GM19455 (cell line): ENCODE measurements at regions not wholly inside any gene's neighbourhood (a gene's known extent, or its start where the extent isn't known, plus 50 kb on each side); places are given as distances from the start of the nearest gene placed in this dataset.

Experiments
- ATAC-seq: cut with Tn5 transposase; IDR thresholded peaks from one replicate; pipeline ENCODE4 v1.9.1; 2021; ENCODE audit not compliant: unreplicated experiment

DNA sequence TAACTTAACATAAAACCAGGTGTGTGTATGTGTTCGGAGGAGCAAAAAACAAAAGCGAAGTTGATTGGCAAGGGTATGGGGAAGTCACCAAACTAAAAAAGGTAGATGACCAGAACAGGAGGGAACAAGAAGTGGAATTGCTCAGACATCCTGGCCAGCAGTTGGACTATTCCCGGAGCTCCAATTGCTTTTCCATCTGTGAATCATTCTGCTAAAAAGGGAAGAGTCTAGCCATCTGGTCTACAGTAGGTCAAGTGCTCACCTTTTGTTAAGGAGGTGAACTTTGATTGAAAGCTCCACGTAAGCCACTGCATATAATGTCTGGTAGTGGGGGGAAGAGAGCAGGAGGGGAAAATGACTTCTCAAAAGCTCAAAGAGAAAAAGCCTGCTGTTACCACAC, 50.0 kb upstream of the BET1 start:
- no peak for ATAC-seq

DNA sequence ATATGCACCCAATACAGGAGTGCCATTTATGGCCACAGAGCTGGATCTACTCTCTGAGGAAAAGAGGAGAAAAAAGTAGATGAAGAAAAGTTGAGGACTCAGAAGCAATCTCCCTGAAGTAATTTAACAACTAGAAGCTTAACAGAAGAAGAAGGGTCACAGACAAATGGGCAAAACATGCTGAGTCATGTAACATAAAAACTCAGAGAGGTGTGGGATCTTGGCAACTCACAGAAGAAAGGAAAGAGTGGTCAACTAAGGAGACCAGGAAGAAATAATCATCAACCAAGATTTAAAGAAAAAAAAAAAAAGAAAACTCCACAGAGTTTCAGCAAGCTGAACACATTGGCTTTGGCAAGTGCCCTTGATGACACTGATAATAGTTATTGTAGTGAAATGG, 51.8 kb upstream of the BET1 start:
- ATAC-seq, result no peak

DNA sequence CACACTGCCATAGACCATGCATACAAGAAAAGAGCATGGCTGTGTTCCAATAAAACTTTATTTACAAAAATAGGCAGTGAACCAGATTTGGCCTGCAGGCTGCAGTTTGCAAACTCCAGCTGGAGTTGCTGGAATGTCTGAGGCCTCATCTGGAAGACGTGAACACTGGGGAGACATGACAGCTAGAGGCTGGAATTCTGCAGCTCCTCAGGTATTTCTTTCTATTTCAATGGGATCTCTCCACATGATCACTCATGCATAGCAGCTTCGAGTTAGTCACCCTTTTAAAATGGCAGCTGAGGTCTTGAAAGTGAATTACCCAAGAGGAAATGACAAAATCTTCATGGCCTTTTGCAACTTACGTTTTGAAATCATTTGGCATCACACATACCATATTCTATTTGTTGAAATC, 52.6 kb upstream of the BET1 start:
- no peak for ATAC-seq

DNA sequence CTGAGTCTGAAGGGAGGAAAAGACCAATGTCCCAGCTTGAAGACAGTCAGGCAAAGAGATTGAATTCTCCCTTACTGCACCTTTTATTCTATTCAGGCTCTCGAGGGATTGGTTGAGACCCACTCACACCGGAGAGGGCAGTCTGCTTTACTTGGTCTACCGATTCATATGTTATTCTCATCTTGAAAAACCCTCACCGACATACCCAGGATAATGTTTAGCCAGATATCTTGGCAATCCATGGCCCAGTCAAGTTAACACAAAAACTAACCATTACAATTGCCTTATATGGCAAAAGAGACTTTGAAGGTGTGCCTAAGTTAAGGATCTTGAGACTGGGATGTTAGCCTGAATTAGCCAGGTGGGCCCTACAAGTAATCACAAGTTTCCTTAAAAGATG, 53.8 kb upstream of the BET1 start:
- no peak for ATAC-seq

DNA sequence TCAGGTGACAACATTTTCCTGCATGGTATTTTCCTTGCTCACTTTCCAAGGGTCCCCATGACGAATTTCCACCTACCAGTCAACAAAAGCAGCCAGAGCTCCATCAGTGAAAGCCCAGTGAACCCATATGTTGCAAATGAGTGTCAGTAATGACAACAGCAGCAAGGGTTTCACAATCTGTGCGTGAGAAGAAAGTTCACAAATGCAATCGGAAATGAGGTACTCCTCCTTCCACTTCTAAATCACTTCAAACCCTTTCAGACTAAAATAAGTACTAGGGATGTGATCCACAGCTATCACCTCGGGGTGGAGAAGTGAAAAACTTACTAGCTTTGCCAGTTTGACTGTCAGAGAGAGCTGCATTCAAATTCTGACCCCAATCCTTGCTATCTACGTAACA, 55.6 kb upstream of the BET1 start:
- no peak for ATAC-seq

DNA sequence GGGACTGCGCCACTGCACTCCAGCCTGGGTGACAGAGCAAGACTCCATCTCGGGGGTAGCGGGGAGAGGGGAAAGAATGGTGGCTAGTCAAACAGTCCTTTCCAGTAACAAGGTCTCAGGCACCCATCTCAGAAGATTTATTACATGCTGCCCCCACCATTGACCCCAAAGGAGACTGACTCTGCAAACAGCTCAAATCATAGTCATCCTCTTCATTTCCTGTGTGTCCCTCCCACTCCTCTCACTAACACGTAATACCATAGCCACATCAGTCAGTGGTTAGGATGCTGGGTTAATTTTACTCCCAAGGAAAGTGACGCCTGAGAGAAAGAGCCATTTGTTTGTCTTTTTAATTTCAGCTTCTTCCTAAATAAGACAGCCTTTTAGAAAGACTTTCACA, 56.6 kb upstream of the BET1 start:
- ATAC-seq, result no peak

DNA sequence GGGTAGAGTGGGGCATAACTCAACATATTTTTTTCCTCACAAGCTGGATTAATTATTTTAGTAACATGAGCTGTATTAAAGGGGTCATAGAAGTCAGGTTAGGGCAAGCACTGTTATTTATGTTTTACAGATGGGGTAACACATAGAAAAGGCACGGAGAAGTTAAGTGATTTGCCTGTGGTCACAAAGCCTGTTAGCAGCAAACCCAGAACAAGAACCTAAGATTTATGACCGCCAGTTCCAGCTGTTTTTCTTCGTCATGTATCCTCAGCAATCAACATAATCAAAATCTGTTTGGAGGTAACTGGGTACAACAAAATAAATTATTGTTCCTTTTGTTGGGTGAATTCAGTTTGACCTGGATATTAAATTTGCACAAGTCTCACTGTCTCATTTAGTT, 57.2 kb upstream of the BET1 start:
- no peak for ATAC-seq

DNA sequence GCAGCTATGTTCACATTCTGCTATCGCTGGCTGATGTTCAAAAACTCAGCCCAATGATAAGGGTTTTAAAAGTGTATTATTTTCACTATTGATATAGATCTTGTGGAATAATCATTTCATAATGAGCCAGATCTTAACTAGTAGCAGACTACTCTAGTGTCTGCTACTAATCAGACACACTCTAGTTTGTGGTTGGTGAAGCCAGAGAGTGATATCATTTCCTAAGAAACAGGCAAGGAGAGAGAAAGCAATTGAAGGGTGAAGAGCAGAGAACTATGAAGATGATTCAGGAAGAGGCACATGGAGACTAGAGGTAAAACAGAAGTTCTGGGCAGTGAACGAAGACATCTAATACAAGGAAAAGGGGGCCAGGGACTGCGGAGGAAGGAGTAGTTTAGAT, 58.2 kb upstream of the BET1 start:
- no peak for ATAC-seq

DNA sequence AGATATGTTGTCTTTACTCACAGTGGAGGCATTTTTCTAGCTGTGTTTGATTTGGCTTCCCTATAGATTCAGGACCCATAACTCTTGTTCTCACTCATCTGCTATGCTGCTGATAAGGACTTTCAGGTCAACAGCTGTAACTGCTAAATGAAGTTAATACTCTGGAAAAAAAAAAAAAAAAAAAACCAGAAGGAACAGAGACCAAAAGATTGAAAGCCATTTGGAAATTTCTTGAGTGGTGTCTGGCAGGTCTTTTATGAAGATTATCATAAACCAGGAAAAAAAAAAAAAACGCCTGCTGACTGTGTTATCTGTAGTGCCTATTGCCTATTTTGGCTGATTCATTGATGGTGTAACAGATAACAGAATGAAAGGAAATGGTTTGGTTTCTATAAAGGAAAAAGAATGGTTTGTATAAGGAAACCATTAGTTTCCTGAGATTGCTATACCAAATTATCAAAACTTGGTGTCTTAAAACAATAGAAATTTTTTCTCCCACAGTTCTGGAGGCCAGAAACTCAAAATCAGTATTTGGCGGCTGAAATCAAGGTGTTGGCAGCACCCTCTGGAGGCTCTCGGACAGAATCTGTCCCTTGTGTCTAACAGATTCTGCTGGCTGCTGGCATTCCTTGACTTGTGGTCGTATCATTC, 60.5 kb upstream of the BET1 start:
- no peak for ATAC-seq

DNA sequence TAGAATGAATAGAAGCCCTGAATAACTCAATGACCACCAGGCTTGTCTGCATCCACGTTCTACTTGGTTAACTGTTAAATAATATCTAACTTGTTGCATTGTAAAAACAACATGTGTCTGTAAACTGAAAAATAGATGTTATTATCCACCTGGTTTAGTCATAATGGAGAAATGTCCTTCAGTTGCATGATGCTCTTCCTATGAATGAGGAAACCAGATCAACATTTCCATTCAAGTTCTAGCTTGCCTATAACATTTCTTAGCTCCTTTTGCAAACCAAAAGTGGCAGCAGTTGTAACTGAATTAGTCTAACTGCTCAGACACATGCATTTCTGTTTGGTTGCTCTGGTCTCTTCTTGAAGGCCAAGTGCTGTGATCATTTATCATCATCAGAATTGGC, 62.9 kb upstream of the BET1 start:
- ATAC-seq, result no peak

DNA sequence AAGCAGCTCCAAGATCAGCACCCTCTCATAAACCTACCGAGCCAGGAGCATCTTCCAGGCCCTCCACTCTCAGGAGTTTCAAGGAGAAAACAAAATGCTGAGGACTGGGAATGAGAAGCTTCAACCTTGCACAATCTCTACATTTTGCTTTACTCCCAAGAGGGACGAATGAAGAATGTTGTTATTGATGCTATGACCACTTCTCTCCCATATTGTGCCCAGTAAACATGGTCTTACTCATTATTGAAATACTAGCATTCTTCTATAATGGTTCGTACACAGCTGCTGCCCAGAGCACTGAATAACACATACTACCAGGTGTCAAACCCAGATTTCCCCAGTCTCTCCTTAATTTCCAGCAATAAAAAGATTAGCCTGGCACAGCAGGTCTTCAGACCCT, 63.4 kb upstream of the BET1 start:
- ATAC-seq, result no peak

DNA sequence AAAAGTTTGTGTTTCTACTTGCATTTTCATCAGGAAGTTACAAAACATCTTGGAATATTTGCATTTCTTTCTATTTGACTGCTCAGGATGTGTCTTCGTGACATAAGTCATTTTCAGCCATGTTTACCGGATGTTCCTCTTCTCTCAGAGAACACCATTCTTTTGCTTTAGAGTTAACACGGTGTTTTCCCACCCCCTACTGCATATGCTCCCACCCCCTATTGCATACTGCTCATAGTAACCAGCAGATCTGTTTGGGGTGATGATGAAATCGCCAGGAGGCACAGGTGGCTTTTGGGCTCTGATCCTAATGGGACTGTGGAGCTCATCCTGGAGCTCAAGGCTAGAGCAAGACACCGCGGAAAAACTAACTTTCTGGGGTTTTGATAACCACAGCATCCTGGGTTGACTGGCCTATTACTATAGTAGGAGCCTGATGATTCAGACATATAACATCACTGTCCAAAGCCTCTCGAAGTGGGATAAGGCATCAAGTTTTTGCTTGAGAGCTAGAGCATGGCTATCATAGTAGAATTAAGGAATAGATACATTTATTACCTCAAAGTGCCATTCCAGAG, 65.1 kb upstream of the BET1 start:
- no peak for ATAC-seq

DNA sequence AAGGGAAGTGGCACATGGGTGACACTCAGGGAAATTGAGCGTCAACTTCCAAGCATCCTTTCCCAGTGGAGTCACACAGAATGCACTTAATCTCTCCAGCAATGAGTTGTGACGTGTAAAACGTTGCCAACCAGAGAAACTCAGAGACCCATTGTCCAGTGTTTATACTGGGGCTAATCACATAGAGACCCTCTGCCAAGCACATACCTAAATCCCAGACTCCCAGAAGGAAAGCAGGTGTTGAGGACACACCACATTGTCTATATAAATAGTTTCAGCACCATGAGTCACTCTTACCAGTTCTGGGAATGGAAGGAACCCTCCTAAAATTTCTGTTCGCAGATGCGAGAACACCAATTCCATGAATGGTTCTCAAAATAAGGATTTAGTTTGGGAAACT, 76.4 kb upstream of the BET1 start:
- no peak for ATAC-seq

DNA sequence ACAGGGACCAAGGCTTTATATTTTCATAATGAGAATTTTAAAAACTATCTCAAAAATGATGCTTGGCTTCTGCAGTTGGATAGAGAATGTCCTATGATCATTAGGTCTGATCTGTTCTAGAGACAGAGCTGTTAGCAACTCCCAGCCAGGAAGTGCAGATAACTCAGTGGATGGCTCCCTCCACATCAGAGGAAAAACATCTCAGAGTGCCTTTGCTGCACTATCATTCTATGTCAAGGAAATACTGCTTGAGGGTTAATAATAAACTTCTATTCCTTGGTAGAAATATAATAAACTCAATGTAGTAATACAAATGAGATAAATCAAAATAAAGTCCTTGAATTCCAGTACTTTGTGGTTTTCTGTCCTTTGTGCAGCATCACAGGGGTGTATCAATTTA, 78.0 kb upstream of the BET1 start:
- ATAC-seq, result no peak

DNA sequence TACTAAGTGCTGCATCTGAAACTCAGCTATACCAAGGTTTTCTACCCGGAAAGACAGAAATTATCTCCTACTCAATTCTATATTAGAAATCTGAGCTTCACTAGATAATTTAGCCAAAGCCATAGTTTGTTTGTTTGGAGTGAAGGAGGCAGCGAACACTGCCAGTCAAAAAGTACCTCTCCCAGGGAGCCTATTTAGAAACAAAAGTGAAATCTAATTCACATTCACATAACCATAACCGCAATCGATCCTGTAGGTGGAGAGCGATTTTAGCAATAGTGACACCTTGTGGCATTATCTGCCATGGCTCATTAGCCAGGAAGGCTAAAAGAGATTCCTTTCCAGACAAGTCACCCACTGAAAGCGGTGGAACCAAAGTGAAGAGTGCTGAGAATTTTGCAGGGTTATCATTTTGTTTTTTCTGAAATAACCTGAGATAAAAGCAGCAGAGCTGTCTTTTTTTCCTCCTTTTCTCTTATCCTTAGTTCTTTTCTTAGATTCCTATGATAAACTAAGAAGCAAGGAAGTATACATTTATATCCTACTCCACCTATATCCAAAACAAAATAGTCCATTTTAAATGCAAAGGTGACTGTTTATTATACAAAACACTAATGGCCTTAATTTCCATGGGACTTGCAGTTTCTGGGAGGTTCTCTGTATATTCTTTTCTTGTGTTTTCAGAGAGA, 83.7 kb upstream of the BET1 start:
- ATAC-seq, result peak; percentile 97

DNA sequence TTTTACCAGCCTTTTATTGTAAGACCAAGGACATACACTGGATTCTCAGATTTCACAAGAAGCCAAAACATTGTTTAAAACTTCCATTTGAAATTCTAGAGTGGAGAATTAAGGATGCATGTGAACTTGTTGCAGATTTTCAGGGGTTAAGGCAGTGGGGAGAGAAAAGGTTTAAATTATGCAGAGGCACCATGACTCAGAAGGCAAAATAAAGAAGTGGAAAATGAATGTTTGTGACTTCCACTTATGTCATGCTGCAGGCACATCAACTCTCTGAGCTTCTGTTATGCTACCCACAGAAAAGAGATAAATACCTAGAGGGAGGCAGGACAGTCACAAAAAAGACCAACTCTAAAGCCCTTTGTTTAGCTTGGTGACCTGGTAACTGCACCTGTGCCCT, 84.4 kb upstream of the BET1 start:
- ATAC-seq, result no peak

DNA sequence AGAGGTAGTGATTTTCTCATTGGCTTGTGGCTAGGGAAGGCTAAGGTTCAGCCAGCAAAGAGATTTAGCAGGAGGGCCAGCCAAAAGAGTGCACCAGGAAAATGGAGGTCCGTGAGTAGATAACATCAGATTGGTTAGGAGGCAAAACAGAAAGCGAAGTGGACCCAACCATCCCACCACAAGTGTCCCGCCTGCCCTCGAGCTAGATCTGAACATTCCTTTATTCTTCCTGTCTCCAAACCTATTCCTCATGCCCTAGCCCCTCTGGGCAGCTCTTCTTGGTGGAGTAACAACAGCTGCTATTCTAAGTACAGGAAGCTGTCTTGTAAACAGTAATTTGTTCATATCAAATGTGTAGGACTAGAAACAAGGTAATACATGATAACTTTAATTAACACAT, 85.7 kb upstream of the BET1 start:
- no peak for ATAC-seq

DNA sequence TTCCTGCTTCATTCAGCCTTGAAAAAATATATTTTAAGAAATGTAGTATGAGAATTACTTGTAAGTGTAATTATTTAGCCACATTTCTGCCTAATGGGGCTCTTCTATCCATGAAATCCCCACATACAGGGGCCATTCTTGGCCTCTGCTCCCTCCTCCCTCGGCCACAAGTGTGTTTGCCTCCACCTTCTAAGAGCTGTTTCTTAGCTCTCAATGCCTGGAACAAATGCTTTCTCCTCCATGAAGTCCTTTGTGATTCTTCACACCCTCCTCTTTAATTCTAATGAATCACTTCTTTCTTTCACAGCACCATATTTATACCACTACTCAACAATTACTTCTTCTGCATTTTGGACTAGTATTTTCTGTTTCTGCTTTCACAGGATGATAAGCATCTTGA, 88.8 kb upstream of the BET1 start:
- no peak for ATAC-seq

DNA sequence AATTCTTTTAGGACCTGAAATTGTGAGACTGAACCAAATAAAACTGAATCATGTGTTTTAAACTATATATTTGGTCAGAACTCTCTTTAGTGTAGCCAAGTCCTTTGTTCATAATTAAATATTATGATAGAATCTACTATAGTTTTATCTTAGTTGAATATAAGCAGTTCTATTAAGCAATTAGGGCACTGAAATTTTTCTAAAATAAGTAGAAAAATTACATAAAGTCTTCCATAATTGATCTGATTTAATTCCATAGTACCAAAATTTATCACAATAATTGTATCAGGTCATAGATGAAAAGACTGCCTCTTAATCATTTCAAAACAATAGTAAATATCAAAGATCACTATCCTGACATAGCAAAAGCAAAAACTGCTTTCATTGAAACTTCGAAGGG, 90.1 kb upstream of the BET1 start:
- ATAC-seq, result no peak

DNA sequence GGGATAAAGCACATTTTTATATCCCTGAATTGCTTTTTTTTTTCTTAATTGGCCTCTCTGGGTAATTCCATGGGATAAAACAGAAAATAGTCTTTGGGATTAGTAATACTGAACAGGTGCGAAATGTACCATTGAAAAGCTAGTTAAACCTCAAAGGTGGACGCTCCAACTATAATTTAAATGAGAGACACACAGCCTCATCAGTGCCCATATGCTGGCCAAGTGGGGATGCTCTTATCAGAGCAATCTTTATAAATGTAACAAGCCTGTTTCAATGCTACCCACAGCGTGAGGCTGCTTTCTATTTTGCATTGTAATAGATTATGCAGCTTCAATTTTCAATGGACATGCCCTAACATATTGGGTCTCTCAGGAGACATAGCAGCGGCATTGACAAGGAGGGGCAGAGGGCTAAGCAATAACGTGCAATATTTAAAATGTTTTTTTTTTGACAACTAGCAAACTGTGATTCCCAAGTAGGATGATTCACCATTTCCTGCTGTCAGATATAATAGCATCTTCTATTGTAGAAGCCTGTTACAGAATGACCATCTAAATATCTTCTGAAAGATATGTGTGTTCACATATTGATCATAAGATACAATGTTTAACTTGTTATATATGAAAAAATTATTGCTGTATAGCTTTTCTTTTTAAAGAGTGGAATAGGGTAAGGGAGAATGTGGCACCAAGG, 91.3 kb upstream of the BET1 start:
- ATAC-seq, result no peak

DNA sequence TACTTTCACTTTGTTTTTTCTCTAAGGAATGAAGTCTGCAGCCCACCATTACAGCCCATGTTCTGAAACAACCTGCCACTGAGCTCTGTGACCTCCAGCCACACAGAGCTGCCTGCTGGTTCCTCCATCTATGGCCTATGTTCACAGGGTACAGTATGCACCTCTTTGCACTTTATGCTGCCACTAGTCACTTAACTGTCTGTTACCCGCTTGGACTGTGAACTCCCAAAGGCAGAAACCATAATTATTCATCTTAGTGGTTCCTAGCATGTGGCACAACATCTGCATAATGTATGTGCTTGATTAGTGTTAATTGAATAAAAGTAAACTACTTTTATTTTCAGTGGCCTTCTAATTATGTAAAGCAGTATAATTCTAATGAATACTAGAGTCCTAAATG, 95.5 kb upstream of the BET1 start:
- no peak for ATAC-seq

DNA sequence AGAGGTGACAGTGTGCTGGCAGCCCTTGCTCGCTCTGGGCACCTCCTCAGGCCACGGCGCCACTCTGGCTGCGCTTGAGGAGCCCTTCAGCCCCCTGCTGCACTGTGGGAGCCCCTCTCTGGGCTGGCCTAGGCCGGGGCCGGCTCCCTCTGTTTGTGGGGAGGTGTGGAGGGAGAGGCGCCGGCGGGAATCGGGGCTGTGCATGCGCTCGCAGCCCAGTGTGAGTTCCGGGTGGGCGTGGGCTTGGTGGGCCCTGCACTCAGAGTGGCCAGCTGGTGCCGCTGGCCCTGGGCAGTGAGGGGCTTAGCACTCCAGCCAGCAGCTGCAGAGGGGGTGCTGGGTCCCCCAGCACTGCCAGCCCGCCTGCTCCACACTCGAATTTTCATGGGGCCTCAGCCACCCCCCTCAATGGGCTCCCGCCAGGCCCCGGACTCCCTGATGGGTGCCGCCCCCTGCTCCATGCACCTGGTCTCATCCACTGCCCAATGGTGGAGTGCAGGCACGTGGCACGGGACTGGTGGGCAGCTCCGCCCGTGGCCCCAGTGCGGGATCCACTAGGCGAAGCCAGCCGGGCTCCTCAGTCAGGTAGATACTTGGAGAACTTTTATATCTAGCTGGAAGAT, 96.7 kb upstream of the BET1 start:
- no peak for ATAC-seq
